Dermis microvascular lymphatic vessel endothelial cell (primary cell): ENCODE measurements at regions not wholly inside any gene's neighbourhood (a gene's known extent, or its start where the extent isn't known, plus 50 kb on each side); places are given as distances from the start of the nearest gene placed in this dataset.

Experiments used
- DNase-seq, 2 donors: peaks; one replicate each; pipeline versions ENCODE4 v3.0.0 to v3.0.0-alpha.2; 2010; ENCODE audit warnings: low read depth in 2 of 2

DNA sequence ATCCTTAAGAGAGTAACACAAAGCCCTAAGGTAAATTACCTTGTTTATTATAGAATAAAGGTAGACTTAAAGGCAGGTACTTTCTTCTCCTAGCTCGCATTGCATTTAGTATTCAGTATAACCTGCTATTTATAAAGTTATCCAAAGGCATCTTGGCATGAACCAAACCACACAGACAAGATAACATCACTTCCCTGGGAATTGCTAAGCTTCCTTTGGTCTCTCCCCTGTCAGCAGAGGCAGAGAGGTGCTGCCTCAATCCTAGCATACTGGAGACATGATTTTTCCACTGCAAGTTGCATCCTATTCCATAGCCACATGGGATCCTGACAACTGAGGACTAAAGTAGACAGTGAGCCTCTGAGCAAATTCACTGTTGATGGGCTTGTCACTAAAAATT, 101.7 kb upstream of the IL6 start:
- DNase-seq, result no peak

DNA sequence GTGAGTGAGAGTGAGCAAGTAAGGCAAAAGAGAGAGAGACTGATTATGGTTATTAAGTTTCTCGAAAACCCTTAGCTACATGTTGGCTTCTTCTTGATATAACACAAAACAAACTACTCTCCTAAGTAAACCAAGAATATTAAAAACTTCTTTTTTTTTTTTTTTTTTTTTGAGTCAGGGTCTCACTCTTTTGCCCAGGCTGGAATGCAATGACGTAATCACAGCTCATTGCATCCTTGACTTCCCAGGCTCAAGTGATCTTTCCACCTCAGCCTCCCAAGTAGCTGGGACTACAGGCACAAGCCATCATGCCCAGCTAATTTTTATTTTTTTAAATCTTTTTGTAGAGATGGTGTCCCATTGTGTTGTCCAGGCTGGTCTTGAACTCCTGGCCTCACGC, 102.2 kb upstream of the IL6 start:
- no peak for DNase-seq

DNA sequence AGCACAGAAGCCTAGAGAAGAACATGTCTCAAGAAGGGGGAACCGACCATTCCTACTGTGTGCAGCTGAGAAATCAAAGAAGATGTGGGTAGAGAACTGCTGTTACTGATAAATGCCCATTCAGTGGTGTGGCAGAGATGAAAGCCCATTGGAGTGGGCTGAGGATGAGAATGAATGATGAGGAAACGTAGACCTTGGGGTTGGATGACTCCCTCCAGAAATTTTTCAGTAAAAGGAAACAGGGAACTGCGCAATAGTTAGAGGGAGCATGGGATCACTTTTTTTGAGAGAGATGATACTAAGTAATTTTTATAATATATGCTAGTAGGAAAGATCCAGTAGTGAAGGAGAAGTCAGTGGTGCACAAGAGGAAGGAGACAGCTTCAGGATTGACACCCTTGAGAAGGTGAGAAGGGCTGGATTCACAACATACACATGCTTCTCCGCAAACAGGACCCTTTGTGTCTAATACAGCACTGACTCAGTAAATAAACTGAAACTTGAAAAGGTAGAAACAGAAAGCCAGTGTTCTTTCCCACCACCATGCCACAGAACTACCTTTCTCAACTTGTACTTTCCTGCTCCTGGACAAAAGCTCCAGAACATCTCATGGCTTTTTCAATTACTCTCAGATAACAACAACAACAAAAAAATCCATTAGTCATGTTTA, 104.7 kb upstream of the IL6 start:
- no peak for DNase-seq

DNA sequence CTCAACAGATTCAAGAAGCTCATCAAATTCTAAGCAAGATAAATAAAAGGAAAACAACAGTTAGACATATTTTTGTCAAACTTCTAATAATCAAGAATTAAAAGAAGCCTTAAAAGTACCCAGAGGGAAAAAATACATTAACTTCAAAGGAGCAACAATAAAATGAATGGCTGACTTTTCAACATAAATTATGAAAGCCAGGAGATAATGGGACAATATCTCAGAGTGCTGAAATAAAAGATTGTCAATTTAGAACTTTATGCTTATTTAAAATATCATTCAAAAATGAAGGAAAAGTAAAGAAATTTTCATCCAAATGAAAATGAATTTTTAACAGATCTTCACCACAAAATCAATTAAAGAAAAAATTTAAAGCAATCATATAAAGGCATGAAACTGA, 108.5 kb upstream of the IL6 start:
- no peak for DNase-seq

DNA sequence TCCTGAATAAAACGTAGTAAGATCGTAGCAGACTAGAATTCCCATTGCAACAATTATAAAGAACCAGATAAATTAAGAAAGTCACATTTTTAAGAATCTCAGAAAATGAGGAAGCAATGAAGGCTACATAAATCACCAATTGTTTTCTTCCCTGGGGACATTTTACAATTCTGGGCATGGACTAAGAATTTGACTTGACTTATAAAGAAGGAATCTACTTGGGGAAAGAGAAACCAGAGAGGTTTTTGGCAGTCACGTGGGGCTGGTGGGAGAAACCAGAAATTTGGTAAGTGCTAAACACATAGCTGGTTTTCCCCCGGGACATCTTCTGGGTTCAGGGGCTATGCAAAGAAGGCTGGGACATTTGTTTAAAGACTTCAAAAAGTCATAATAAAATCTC, 109.8 kb upstream of the IL6 start:
- no peak for DNase-seq

DNA sequence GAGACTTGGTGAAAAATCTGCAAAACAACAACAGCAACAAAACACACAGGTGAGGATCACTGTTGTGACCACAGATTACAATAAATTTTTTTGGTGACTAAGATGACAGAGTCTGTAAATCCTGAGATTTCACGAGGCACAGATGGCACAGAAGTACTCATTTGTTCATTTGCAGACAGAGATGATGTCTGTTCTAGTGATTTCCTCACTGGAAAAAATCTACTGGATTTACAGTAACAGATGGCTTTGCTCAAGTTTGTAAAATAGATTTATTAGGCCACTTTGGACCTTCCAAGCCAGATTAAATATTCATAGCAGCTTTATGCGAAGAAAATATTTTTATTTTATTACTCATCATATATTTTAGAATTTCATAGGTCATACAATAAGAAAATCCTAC, 113.5 kb upstream of the IL6 start:
- DNase-seq, result no peak

DNA sequence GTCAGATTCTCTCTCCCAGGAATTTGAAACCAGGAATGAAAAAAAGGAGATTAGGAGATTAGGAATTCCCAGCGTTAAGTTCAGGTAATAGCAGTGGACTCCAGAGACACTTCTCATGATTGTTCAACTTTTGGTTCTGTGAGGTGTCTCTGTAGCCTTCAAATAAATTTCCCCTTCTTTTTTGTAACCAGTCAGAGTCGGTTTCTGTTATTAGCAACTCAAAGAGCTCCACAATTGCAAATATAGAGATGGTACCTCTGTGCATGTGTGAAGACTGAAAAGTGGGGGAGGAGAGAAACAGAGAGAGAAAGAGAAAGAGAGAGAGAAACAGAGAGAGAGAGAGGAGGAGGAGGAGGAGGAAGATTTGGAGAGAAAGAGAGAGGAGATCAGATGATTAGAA, 112.8 kb upstream of the STEAP1B start:
- no peak for DNase-seq

DNA sequence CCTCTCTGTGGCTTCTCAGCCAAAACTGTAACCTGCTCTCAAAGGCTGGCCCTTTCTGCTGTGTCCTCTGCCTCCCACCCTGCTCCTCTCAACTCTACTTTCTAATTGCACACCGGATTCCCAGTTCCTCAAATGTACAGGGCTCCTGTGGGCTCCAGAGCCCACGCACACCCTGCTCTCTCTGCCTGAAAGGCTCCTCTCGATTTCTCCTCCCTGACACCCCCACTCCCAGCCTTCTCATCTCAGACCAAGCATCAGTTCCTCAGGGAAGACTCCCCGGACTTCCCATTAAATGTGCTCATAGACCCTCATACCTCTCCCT, 111.7 kb upstream of the STEAP1B start:
- DNase-seq, result no peak

DNA sequence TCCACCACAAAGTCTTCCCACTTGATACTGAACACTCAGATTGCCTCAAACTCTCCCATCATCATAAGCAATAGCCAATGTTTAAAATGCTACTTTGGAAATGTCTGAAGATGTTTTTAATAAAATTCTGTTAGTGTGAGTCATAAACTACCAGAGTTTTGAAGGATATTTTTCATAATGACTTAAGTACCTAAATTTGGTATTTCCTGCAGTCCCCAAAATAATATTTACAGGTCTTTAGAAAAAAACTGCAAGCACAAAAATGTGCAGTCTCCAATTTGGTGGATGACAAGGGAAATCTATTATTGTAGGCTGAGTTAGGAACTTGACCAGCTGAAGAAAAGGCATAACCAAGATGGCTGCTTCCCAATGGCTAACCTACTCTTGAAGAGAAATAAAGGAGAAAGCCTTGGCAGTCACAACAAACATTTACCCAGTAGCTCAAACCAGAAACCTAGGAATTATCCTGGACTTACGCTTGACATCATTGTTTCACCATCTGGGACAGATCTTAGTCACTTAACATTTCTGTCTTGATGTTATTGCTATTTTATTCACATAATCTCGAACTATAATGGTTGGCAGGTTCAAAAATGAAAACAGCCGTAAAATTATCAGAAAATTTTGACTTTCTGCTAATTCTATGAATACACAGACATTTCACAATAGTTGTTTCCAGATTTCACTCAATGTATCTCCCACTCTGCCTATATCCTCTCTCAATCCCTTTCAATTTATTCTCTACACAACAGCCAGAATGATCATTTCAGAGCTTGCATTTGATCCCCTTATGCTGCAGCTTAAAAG, 111.2 kb upstream of the STEAP1B start:
- no peak for DNase-seq

DNA sequence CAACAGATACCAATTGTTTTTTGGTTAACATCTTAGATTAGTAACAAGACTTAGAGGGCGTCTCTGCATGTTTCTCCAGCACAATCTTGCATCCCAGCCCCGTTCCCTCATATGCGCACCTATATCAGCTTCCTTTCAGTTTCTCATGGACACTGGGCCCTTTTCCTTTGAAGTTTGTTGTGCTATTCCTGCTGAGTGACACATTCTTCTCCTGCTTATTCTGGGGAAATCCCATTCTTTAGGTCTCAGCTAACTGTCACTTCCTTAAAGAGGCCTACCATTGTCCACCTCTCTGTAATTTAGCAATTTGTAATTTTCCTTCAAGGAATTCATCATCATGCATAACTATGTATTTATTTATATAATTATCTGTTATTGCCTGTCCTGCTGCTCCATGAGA, 110.3 kb upstream of the STEAP1B start:
- DNase-seq, result peak in 1 of 2 donors; percentile 58

DNA sequence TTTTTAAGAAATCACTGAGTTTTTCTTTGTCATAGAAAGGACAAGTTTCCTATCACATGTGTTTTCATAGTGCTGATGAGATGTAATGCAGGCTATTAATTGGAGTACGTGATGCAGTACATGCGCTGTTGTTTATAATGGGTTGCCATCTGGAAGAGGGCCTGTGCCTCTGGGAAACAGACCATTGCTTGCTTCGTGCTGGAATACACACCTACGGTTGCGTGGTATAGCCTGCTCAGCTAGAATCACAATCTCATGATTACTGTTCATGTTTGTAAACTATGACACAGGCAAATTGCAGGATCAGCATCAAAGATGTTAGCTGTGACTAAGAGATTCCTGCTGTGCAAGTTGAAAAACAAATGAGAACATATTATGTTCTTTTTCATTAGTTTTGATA, 107.2 kb upstream of the STEAP1B start:
- DNase-seq, result no peak

DNA sequence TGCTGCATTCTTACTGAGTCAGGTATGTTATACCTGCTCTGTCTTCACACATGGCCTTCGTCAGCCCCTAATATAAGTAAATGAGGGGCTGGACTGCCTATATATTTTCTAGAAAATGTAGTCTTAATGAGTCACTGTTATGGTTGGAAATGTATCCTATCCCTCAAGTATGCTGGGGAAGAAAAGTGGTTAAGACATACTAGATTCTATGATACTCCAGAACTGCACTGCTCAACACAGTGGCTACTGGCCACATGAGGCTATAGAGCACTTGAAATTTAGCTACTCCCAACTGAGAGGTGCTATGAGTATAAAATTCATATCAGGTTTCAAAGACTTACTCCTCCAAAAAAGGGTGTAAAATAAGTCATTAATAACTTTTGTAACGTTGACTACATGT, 104.3 kb upstream of the STEAP1B start:
- no peak for DNase-seq

DNA sequence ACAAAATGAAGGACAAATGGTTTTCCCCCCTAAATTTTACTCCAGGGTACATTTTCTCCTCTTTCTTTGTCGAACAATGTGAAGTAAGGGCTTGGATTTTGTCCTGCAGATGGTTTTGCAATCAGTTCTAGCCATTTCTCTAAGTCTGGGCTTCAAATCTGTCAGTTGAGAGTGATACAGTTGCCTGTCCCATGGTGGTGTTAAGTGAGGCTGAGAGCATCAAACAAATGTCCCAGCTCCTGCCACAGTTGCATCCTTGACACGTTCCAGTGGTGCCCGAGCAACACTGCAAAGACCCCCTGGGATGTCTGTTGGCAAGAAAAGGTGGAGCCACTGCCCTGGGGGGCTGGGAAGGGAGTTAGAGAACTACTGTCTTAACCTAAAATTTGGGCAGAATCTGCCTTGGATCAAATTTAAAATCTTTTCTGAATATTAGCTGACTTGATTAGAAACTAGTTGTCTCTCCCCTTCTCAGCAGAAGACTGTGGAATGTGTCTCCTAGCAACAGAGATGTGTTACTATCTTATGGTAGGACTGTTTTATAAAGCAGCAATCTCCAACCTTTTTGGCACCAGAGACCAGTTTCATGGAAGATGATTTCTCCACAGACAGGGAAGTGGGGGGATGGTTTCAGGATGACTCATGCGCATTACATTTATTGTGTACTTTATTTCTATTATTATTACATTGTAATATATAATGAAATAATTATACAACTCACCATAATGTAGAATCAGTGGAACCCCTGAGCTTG, 102.0 kb upstream of the STEAP1B start:
- peak in 1 of 2 donors; percentile 69 for DNase-seq

DNA sequence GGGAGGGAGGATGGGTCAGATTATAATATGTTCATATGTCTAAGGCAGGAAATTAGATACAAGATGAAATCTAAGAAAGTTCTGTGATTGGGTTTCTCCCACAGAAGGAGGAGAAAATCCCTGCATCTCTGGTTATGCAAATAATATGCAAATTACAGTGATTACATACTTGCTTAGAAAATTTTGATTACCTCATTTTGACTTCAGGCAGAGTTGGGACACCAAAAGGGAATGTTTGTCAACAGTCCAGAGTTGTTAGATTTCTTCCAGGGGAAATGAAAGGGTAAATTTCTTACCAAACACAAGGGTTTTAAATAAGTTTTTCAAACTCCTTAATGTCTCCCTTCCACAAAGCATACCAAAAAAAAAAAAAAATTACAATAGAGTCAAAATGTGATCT, 101.4 kb upstream of the STEAP1B start:
- no peak for DNase-seq

DNA sequence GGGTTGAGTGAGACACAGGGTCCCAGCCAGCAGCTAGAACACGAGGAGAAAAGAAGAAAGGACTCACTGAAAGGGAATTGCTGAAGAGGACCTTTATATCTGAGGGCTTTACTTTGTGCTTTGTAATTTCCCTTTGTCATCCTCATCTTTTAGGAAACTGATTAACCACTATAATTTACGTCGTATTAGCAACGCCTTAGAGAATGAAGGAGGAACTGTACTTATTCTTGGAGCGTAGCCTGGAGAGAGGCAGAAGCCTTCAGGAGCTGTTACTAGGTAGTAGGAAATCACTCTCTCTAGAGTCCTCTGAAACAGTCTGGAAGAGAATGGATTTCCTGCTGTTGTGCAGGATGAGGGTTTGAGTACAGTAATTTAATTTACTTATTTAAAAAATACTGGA, 101.0 kb upstream of the STEAP1B start:
- no peak for DNase-seq

DNA sequence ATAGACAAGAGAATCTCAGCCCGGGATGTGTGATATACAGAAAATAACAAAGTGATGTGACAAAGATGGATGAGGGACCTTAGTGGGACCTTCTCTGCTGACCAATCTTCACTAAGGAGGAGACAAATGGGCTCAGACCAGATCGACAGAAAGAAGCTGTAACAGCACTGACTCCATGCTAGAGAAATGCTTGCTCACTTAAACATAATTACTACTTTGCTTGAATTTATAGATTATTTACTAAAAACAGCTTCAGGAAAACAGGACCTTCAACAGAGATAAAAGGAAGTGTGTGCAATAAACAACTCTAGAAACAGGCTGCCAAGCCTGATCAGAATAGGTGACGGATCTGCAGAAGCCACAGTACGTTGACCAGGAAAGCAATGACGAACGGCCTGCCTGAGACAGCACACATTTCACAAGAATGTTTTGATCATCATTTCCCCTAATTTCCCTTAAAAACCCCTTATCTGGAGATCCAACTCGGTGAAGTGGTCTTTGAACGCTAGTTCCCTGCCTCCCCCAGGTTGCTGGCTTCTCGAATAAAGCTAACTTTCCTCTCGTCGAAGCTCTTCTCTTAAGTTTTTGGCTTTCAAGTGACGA, 98.4 kb upstream of the STEAP1B start:
- no peak for DNase-seq

DNA sequence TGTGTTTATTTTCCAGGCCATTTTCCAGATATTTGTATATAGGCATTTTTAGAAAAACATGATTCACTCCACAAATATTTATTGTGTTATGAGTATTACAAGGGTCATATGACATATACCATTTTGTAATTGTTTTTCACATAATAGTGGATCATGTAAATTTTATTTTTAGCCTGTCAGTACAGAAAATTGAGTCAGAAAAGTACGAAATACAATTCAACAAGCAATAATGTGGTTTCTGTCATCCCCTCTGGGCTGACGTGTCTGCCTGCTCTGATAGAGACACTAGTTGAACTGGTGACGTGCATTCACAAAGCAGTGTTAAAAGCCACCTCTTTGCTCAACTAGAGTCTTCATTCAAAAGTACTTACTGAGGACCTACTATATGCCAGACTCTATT, 97.9 kb upstream of the STEAP1B start:
- DNase-seq, result peak in 1 of 2 donors; percentile 81

DNA sequence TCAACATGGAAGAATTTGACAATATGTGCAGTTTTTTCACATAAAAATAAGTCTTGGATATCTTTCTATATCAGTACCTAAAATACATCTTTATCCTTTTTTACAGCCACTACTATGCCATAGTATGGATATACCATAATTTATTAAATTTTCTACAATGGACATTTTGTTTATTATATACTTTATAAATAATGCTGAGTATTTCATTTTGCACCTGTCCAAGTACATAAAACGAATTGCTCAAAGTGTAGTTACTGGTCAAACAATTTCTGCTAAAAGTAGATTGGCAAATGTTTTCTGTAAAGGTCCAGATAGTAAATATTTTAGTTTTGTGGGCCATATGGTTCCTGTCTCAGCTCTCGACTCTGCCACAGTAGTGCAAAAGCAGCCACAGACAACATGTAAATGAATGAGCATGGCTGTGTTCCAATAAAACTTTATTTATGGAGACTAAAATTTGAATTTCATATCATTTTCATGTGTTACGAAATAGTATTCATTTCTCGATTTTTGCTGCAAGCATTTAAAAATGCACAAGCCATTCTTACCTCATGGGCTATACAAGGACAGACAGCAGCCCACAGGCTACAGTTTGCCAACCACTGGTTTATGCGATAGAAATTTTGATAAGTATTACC, 96.9 kb upstream of the STEAP1B start:
- DNase-seq, result no peak

DNA sequence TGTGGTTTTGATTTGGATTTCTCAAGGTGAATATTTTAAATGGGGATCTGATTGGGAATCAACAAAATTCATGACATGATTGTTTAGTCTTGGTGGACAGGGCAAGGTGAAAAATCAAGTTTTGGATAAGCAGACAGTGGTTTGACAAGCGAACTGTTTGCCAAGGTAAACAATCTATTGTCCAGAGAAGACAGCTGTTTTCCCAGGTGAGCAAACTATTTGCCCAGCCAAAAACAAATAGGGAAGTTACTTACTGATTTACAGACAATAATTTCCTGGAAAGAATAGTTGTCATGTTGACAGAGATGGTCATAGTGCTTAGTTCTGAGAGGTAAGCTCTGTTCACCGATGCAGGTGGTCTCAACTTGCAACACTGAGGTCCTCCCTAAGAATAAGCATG, 94.0 kb upstream of the STEAP1B start:
- DNase-seq, result peak in 1 of 2 donors; percentile 32

DNA sequence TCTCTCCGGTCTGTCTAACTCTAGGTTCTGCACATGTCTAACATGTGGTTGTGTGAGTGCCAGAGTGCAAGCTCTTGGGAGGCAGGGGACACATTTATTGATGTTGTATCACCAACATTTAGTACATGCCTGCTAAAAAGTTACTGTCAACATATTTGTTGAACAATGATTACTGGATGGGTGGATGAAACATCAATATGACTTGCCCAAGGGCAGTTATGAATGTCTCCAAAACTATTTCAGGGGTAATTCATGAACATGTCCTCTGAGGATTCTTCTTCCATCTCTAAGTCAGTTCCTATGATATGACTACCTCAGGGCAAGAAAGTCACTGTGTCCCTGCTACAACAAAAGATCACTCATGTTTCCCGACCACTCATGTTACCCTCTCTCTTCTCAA, 91.3 kb upstream of the STEAP1B start:
- DNase-seq, result no peak

DNA sequence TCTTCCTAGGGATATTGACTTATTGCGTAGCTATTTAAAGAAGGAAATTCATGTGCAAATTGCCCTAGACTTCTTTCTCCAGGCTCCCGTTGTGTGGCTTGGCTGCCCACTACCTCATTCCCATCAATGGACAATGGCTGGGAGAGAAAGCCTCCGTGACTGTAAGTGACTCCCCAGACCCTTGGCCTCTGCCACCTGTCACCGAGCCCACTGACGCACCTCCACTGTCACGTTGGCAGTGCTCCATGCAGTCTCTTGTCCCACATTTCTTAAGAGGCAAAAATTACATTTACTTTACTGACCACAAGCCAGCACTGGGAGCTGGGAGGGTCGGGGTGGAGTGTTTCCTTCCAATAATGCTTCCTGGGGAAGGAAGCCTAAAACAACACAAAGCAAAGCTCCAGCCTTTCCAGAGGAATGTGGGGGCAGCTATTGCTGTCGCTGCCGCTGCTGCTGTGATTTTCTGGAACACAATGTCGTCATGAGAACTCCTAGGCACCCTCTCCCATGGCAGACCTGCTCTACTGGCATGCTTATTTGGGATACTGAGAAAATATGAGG, 89.7 kb upstream of the STEAP1B start:
- DNase-seq, result peak; percentile 56 to 74

DNA sequence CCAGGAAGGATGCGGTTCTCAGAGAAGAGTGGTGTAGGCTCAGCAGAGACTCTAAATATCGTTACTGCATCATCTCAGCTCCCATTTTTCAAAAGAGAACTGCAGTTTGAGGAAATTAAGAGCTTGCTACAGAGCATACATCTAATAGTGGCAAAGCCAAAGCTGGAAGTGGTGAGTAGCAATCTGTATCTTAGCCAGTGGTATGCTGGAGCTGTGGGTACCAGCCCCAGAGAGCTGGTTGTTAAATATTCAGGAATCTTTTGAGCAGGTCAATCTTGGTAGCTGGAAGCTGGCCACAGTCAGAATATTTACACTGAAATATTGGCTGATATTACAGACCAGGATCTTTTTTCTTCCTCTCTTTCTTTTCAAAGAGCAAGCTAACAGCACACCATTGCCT, 88.4 kb upstream of the STEAP1B start:
- no peak for DNase-seq
